ENCODE measurements at regions not wholly inside any gene's neighbourhood (a gene's known extent, or its start where the extent isn't known, plus 50 kb on each side); places are given as distances from the start of the nearest gene placed in this dataset.

GRCh38 chr6:20331625-20332024, 70.1 kb upstream of the E2F3 start:
- TF ChIP-seq CTCF (IDR thresholded peaks at IDR 0.05) (no peak), POLR2A (IDR thresholded peaks at IDR 0.05) (no peak)

All from tibial nerve (tissue), 3 donors.